IMR-90 (cell line): ENCODE measurements at regions not wholly inside any gene's neighbourhood (a gene's known extent, or its start where the extent isn't known, plus 50 kb on each side); places are given as distances from the start of the nearest gene placed in this dataset.

ENCODE experiments used
- ATAC-seq: fragments of 200-7000 bp; cut with Tn5 transposase; 2 replicates; pipeline ENCODE4 v1.9.1; 2020; ENCODE audit warnings: low read depth, mild to moderate bottlenecking, moderate library complexity
- BruUV-seq: library from RNA; stranded (reverse); fragments of 400-500 nt; replicated peaks from 2 replicates; lab custom pipeline; 2021; lab: Mats Ljungman, UMichigan
- CTCF ChIA-PET: fragments of 300-600 bp; formaldehyde crosslinking; extraction: SDS; loops from one replicate; lab custom pipeline; 2021; ENCODE audit warnings: antibody characterized with exemption; lab: Yijun Ruan, JAX
- POLR2A ChIA-PET: fragments of 300-600 bp; sonication (Branson Sonifier 250); formaldehyde crosslinking; loops from one replicate; lab custom pipeline; 2022; ENCODE audit warnings: antibody characterized with exemption; ENCODE audit not compliant: unreplicated experiment; lab: Charles Lee
- DNase-seq: peaks from one replicate; pipeline ENCODE4 v3.0.0; 2013
- H2AFZ ChIP-seq: replicated peaks from 2 replicates; pipeline ENCODE3; 2013; ENCODE audit warnings: low read length, mild to moderate bottlenecking; ENCODE audit not compliant: poor library complexity
- H2AK5ac ChIP-seq: 2 replicates; pipeline ENCODE4 v1.6.1; 2013; ENCODE audit warnings: low read depth, low read length, inconsistent platforms
- H2AK9ac ChIP-seq: replicated peaks from 2 replicates; pipeline ENCODE3; 2013; ENCODE audit warnings: mild to moderate bottlenecking, low read depth, low read length, moderate library complexity; ENCODE audit not compliant: poor library complexity
- H2BK120ac ChIP-seq: 2 replicates; pipeline ENCODE4 v1.6.1; 2013; ENCODE audit warnings: low read depth, low read length, inconsistent platforms
- H2BK15ac ChIP-seq: 3 replicates; pipeline ENCODE4 v1.6.1; 2013; ENCODE audit warnings: low read depth, low read length, inconsistent platforms
- H2BK20ac ChIP-seq: 2 replicates; pipeline ENCODE4 v1.6.1; 2013; ENCODE audit warnings: low read depth, mild to moderate bottlenecking, inconsistent platforms, low read length, moderate library complexity
- H2BK5ac ChIP-seq: 2 replicates; pipeline ENCODE4 v1.6.1; 2013; ENCODE audit warnings: mild to moderate bottlenecking, low read depth, low read length, inconsistent platforms; ENCODE audit not compliant: poor library complexity, severe bottlenecking
- H3K14ac ChIP-seq: replicated peaks from 2 replicates; pipeline ENCODE4 v1.6.1; 2013; ENCODE audit warnings: low read depth, low read length, inconsistent platforms
- H3K18ac ChIP-seq: 2 replicates; pipeline ENCODE4 v1.6.1; 2013; ENCODE audit warnings: low read depth, low read length, control low read depth
- H3K23ac ChIP-seq: 2 replicates; pipeline ENCODE4 v1.6.1; 2013; ENCODE audit warnings: low read depth, low read length, inconsistent platforms
- H3K27ac ChIP-seq: 2 replicates; pipeline ENCODE4 v1.5.1; 2013; ENCODE audit warnings: mild to moderate bottlenecking, control low read depth, low read length; ENCODE audit not compliant: insufficient read depth
- H3K27me3 ChIP-seq: 2 replicates; pipeline ENCODE4 v1.6.1; 2013; ENCODE audit warnings: low read length; ENCODE audit not compliant: control insufficient read depth, insufficient read depth
- H3K36me3 ChIP-seq: 2 replicates; pipeline ENCODE4 v1.6.1; 2013; ENCODE audit warnings: low read length, mixed read lengths; ENCODE audit not compliant: control insufficient read depth, insufficient read depth
- H3K4ac ChIP-seq: 2 replicates; pipeline ENCODE4 v1.6.1; 2013; ENCODE audit warnings: low read depth, low read length, inconsistent platforms
- H3K4me1 ChIP-seq: 2 replicates; pipeline ENCODE4 v1.6.1; 2013; ENCODE audit warnings: low read length, mixed read lengths; ENCODE audit not compliant: control insufficient read depth, insufficient read depth
- H3K4me2 ChIP-seq: 2 replicates; pipeline ENCODE4 v1.6.1; 2013; ENCODE audit warnings: low read depth, mild to moderate bottlenecking, control low read depth, low read length, moderate library complexity
- H3K4me3 ChIP-seq: 2 replicates; pipeline ENCODE4 v1.5.1; 2013; ENCODE audit warnings: low read depth, mild to moderate bottlenecking, control low read depth, low read length, moderate library complexity; ENCODE audit not compliant: insufficient read depth
- H3K56ac ChIP-seq: 2 replicates; pipeline ENCODE4 v1.6.1; 2013; ENCODE audit warnings: low read length, inconsistent platforms; ENCODE audit not compliant: insufficient read depth; ENCODE audit errors: extremely low read depth
- H3K79me1 ChIP-seq, 2 experiments: 2 replicates each; pipeline ENCODE4 v1.6.1; 2013; ENCODE audit warnings: low read length in 2 of 2, inconsistent platforms in 1 of 2, low read depth in 1 of 2
- H3K9ac ChIP-seq: 2 replicates; pipeline ENCODE4 v1.6.1; 2013; ENCODE audit warnings: low read depth, low read length, control low read depth
- H3K9me1 ChIP-seq: 2 replicates; pipeline ENCODE4 v1.6.1; 2013; ENCODE audit warnings: low read length, inconsistent platforms; ENCODE audit not compliant: insufficient read depth
- H3K9me3 ChIP-seq: 2 replicates; pipeline ENCODE4 v1.6.1; 2013; ENCODE audit warnings: low read length; ENCODE audit not compliant: control insufficient read depth, insufficient read depth
- H4K20me1 ChIP-seq: 2 replicates; pipeline ENCODE4 v1.6.1; 2013; ENCODE audit warnings: low read length, inconsistent platforms; ENCODE audit not compliant: insufficient read depth
- H4K5ac ChIP-seq: 2 replicates; pipeline ENCODE4 v1.6.1; 2013; ENCODE audit warnings: mild to moderate bottlenecking, low read depth, low read length, control low read depth
- H4K8ac ChIP-seq, 2 experiments: 2 replicates each; pipeline ENCODE4 v1.6.1; 2013; ENCODE audit warnings: low read depth in 2 of 2, low read length in 2 of 2, control low read depth in 1 of 2, inconsistent platforms in 1 of 2
- H4K91ac ChIP-seq: 2 replicates; pipeline ENCODE4 v1.6.1; 2013; ENCODE audit warnings: low read depth, low read length, inconsistent platforms; ENCODE audit not compliant: insufficient read depth
- POLR2A ChIP-seq: IDR thresholded peaks from 2 replicates; pipeline ENCODE4 v1.6.1; 2012; ENCODE audit warnings: mild to moderate bottlenecking, low read depth, low read length
- RCOR1 ChIP-seq: IDR thresholded peaks from 2 replicates; pipeline ENCODE4 v1.6.1; 2012; ENCODE audit warnings: mild to moderate bottlenecking, low read length, improper control_type of control experiment; ENCODE audit not compliant: insufficient replicate concordance
- SMC3 ChIP-seq: fragments of 150-350 bp; IDR thresholded peaks from 2 replicates; pipeline ENCODE4 v1.6.1; 2016; ENCODE audit warnings: low read depth, mild to moderate bottlenecking, antibody characterized with exemption, low read length, moderate library complexity
- WGBS, 2 experiments: methylation state at CpG; one replicate each; pipeline versions ENCODE4 v1.1.5 to v1.1.7; 2013; ENCODE audit warnings: missing lambda C conversion rate in 2 of 2; ENCODE audit not compliant: insufficient read length in 1 of 2; ENCODE audit errors: extremely low coverage in 2 of 2; 5-methylcytosine and 5-hydroxymethylcytosine counted together
- dilution Hi-C: fragments of 300-500 bp; cut with HindIII; formaldehyde crosslinking; loops from one replicate; pipeline ENCODE4 v1.14.3; 2018; ENCODE audit warnings: low sequenced_read_pairs; ENCODE audit not compliant: unreplicated experiment
- in situ Hi-C: fragments of 300-500 bp; cut with MboI; formaldehyde crosslinking; loops from 3 replicates; pipeline ENCODE4 v1.14.3; 2019; ENCODE audit warnings: low sequenced_read_pairs, inconsistent platforms, mixed read lengths
- intact Hi-C: fragments of 100-400 bp; cut with micrococcal nuclease; formaldehyde crosslinking; loops from 2 replicates; pipeline ENCODE4 v1.10.0; 2022
- TF ChIP-seq, protein P1 (sequence below): conservative IDR thresholded peaks from 2 replicates; pipeline ENCODE4 v1.5.1; 2012; ENCODE audit warnings: mild to moderate bottlenecking, low read depth, low read length, improper control_type of control experiment

DNA sequence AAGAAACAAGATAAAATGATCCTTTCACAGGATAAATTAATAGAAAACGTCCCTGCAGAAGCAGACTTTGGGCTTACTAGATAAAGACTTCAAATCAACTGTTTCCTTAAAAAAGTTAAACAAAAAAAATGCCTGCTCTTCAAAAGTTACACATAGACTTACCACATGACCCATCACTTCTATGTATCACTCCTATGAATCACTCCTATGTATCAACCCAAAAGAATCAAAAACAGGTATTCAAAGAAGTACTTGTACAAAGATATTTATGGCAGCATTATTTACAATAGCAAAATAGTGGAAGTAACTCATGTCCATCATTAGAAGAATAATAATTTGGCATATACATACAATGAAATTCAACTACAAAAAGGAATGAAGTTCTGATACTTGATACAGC lies 56.3 kb upstream of the PRDM9 start:
- no peaks in the 10 kb centered on the region; the same call in none of the 2 replicates for H3K9me3 ChIP-seq
- H2BK5ac ChIP-seq, result no peak overlapping the region
- WGBS, 2 experiments, result no CpG with 5 or more reads among the region's 1 CpG
- intact Hi-C loops, result no loop called here
- H3K79me1 ChIP-seq, result no peaks in the 10 kb centered on the region
- no peak overlapping the region for H3K56ac ChIP-seq
- no peak overlapping the region for H2BK20ac ChIP-seq
- H4K91ac ChIP-seq, result no peak overlapping the region
- H3K27ac ChIP-seq, result no peak overlapping the region
- no peak overlapping the region for H2BK15ac ChIP-seq
- no peaks in the 10 kb centered on the region for H3K9me1 ChIP-seq
- ATAC-seq, result no peak
- CTCF ChIA-PET, result no interaction called here
- dilution Hi-C loops, result no loop called here
- no peak overlapping the region for H3K18ac ChIP-seq
- no peaks in the 10 kb centered on the region for H4K20me1 ChIP-seq
- no peaks in the 10 kb centered on the region for H3K36me3 ChIP-seq
- no peak overlapping the region for H4K5ac ChIP-seq
- no peak overlapping the region for H2AK9ac ChIP-seq
- H3K4me3 ChIP-seq, result no peak overlapping the region
- no peak overlapping the region for H3K9ac ChIP-seq
- in situ Hi-C loops, result no loop called here
- no peak overlapping the region for H3K23ac ChIP-seq
- no peaks in the 10 kb centered on the region for H3K4me1 ChIP-seq
- H2AFZ ChIP-seq, result no peak overlapping the region
- no peak overlapping the region for H2AK5ac ChIP-seq
- H4K8ac ChIP-seq, result no peak overlapping the region
- no peak overlapping the region for H3K14ac ChIP-seq
- TF ChIP-seq SMC3 (no peak), RCOR1 (no peak), POLR2A (no peak)
- TF ChIP-seq, protein P1, sequence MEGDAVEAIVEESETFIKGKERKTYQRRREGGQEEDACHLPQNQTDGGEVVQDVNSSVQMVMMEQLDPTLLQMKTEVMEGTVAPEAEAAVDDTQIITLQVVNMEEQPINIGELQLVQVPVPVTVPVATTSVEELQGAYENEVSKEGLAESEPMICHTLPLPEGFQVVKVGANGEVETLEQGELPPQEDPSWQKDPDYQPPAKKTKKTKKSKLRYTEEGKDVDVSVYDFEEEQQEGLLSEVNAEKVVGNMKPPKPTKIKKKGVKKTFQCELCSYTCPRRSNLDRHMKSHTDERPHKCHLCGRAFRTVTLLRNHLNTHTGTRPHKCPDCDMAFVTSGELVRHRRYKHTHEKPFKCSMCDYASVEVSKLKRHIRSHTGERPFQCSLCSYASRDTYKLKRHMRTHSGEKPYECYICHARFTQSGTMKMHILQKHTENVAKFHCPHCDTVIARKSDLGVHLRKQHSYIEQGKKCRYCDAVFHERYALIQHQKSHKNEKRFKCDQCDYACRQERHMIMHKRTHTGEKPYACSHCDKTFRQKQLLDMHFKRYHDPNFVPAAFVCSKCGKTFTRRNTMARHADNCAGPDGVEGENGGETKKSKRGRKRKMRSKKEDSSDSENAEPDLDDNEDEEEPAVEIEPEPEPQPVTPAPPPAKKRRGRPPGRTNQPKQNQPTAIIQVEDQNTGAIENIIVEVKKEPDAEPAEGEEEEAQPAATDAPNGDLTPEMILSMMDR, result no peak
- no TSS peak for BruUV-seq
- no peak overlapping the region for H3K4ac ChIP-seq
- no peak overlapping the region for H3K4me2 ChIP-seq
- H2BK120ac ChIP-seq, result no peak overlapping the region
- POLR2A ChIA-PET, result no interaction called here
- H3K27me3 ChIP-seq, result no peaks in the 10 kb centered on the region
- no peak for DNase-seq
